IMR-90 (cell line): ENCODE measurements at regions not wholly inside any gene's neighbourhood (a gene's known extent, or its start where the extent isn't known, plus 50 kb on each side); places are given as distances from the start of the nearest gene placed in this dataset.

Experiments used
- ATAC-seq: fragments of 200-7000 bp; cut with Tn5 transposase; 2 replicates; pipeline ENCODE4 v1.9.1; 2020; ENCODE audit warnings: low read depth, mild to moderate bottlenecking, moderate library complexity
- BruUV-seq: library from RNA; stranded (reverse); fragments of 400-500 nt; replicated peaks from 2 replicates; lab custom pipeline; 2021; lab: Mats Ljungman, UMichigan
- CTCF ChIA-PET: fragments of 300-600 bp; formaldehyde crosslinking; extraction: SDS; loops from one replicate; lab custom pipeline; 2021; ENCODE audit warnings: antibody characterized with exemption; lab: Yijun Ruan, JAX
- POLR2A ChIA-PET: fragments of 300-600 bp; sonication (Branson Sonifier 250); formaldehyde crosslinking; loops from one replicate; lab custom pipeline; 2022; ENCODE audit warnings: antibody characterized with exemption; ENCODE audit not compliant: unreplicated experiment; lab: Charles Lee
- DNase-seq: peaks from one replicate; pipeline ENCODE4 v3.0.0; 2013
- H2AFZ ChIP-seq: replicated peaks from 2 replicates; pipeline ENCODE3; 2013; ENCODE audit warnings: low read length, mild to moderate bottlenecking; ENCODE audit not compliant: poor library complexity
- H2AK5ac ChIP-seq: 2 replicates; pipeline ENCODE4 v1.6.1; 2013; ENCODE audit warnings: low read depth, low read length, inconsistent platforms
- H2AK9ac ChIP-seq: replicated peaks from 2 replicates; pipeline ENCODE3; 2013; ENCODE audit warnings: mild to moderate bottlenecking, low read depth, low read length, moderate library complexity; ENCODE audit not compliant: poor library complexity
- H2BK120ac ChIP-seq: 2 replicates; pipeline ENCODE4 v1.6.1; 2013; ENCODE audit warnings: low read depth, low read length, inconsistent platforms
- H2BK15ac ChIP-seq: 3 replicates; pipeline ENCODE4 v1.6.1; 2013; ENCODE audit warnings: low read depth, low read length, inconsistent platforms
- H2BK20ac ChIP-seq: 2 replicates; pipeline ENCODE4 v1.6.1; 2013; ENCODE audit warnings: low read depth, mild to moderate bottlenecking, inconsistent platforms, low read length, moderate library complexity
- H2BK5ac ChIP-seq: 2 replicates; pipeline ENCODE4 v1.6.1; 2013; ENCODE audit warnings: mild to moderate bottlenecking, low read depth, low read length, inconsistent platforms; ENCODE audit not compliant: poor library complexity, severe bottlenecking
- H3K14ac ChIP-seq: replicated peaks from 2 replicates; pipeline ENCODE4 v1.6.1; 2013; ENCODE audit warnings: low read depth, low read length, inconsistent platforms
- H3K18ac ChIP-seq: 2 replicates; pipeline ENCODE4 v1.6.1; 2013; ENCODE audit warnings: low read depth, low read length, control low read depth
- H3K23ac ChIP-seq: 2 replicates; pipeline ENCODE4 v1.6.1; 2013; ENCODE audit warnings: low read depth, low read length, inconsistent platforms
- H3K27ac ChIP-seq: 2 replicates; pipeline ENCODE4 v1.5.1; 2013; ENCODE audit warnings: mild to moderate bottlenecking, control low read depth, low read length; ENCODE audit not compliant: insufficient read depth
- H3K27me3 ChIP-seq: 2 replicates; pipeline ENCODE4 v1.6.1; 2013; ENCODE audit warnings: low read length; ENCODE audit not compliant: control insufficient read depth, insufficient read depth
- H3K36me3 ChIP-seq: 2 replicates; pipeline ENCODE4 v1.6.1; 2013; ENCODE audit warnings: low read length, mixed read lengths; ENCODE audit not compliant: control insufficient read depth, insufficient read depth
- H3K4ac ChIP-seq: 2 replicates; pipeline ENCODE4 v1.6.1; 2013; ENCODE audit warnings: low read depth, low read length, inconsistent platforms
- H3K4me1 ChIP-seq: 2 replicates; pipeline ENCODE4 v1.6.1; 2013; ENCODE audit warnings: low read length, mixed read lengths; ENCODE audit not compliant: control insufficient read depth, insufficient read depth
- H3K4me2 ChIP-seq: 2 replicates; pipeline ENCODE4 v1.6.1; 2013; ENCODE audit warnings: low read depth, mild to moderate bottlenecking, control low read depth, low read length, moderate library complexity
- H3K4me3 ChIP-seq: 2 replicates; pipeline ENCODE4 v1.5.1; 2013; ENCODE audit warnings: low read depth, mild to moderate bottlenecking, control low read depth, low read length, moderate library complexity; ENCODE audit not compliant: insufficient read depth
- H3K56ac ChIP-seq: 2 replicates; pipeline ENCODE4 v1.6.1; 2013; ENCODE audit warnings: low read length, inconsistent platforms; ENCODE audit not compliant: insufficient read depth; ENCODE audit errors: extremely low read depth
- H3K79me1 ChIP-seq, 2 experiments: 2 replicates each; pipeline ENCODE4 v1.6.1; 2013; ENCODE audit warnings: low read length in 2 of 2, inconsistent platforms in 1 of 2, low read depth in 1 of 2
- H3K9ac ChIP-seq: 2 replicates; pipeline ENCODE4 v1.6.1; 2013; ENCODE audit warnings: low read depth, low read length, control low read depth
- H3K9me1 ChIP-seq: 2 replicates; pipeline ENCODE4 v1.6.1; 2013; ENCODE audit warnings: low read length, inconsistent platforms; ENCODE audit not compliant: insufficient read depth
- H3K9me3 ChIP-seq: 2 replicates; pipeline ENCODE4 v1.6.1; 2013; ENCODE audit warnings: low read length; ENCODE audit not compliant: control insufficient read depth, insufficient read depth
- H4K20me1 ChIP-seq: 2 replicates; pipeline ENCODE4 v1.6.1; 2013; ENCODE audit warnings: low read length, inconsistent platforms; ENCODE audit not compliant: insufficient read depth
- H4K5ac ChIP-seq: 2 replicates; pipeline ENCODE4 v1.6.1; 2013; ENCODE audit warnings: mild to moderate bottlenecking, low read depth, low read length, control low read depth
- H4K8ac ChIP-seq, 2 experiments: 2 replicates each; pipeline ENCODE4 v1.6.1; 2013; ENCODE audit warnings: low read depth in 2 of 2, low read length in 2 of 2, control low read depth in 1 of 2, inconsistent platforms in 1 of 2
- H4K91ac ChIP-seq: 2 replicates; pipeline ENCODE4 v1.6.1; 2013; ENCODE audit warnings: low read depth, low read length, inconsistent platforms; ENCODE audit not compliant: insufficient read depth
- BHLHE40 ChIP-seq: fragments of 150-350 bp; IDR thresholded peaks from 2 replicates; pipeline ENCODE4 v1.6.1; 2016; ENCODE audit warnings: mild to moderate bottlenecking, low read depth, low read length
- CEBPB ChIP-seq: IDR thresholded peaks from 2 replicates; pipeline ENCODE4 v1.6.1; 2012; ENCODE audit warnings: low read depth, low read length, improper control_type of control experiment
- CHD1 ChIP-seq: IDR thresholded peaks from 2 replicates; pipeline ENCODE4 v1.6.1; 2012; ENCODE audit warnings: low read depth, low read length, improper control_type of control experiment
- ELK1 ChIP-seq: fragments of 150-350 bp; IDR thresholded peaks from 2 replicates; pipeline ENCODE4 v1.6.1; 2016; ENCODE audit warnings: low read depth, mild to moderate bottlenecking, low read length, moderate library complexity, borderline replicate concordance
- FOS ChIP-seq: fragments of 150-350 bp; IDR thresholded peaks from 2 replicates; pipeline ENCODE4 v1.6.1; 2016; ENCODE audit warnings: low read depth, low read length
- MAFK ChIP-seq: IDR thresholded peaks from 2 replicates; pipeline ENCODE4 v1.6.1; 2012; ENCODE audit warnings: low read depth, low read length, improper control_type of control experiment
- MAZ ChIP-seq: IDR thresholded peaks from 2 replicates; pipeline ENCODE4 v1.6.1; 2012; ENCODE audit warnings: low read depth, mild to moderate bottlenecking, low read length, improper control_type of control experiment, moderate library complexity, borderline replicate concordance
- MXI1 ChIP-seq: IDR thresholded peaks from 2 replicates; pipeline ENCODE4 v1.6.1; 2012; ENCODE audit warnings: low read depth, mild to moderate bottlenecking, low read length, moderate library complexity, borderline replicate concordance
- NFE2L2 ChIP-seq: fragments of 150-350 bp; IDR thresholded peaks from 2 replicates; pipeline ENCODE4 v1.6.1; 2016; ENCODE audit warnings: low read depth, mild to moderate bottlenecking, low read length
- POLR2A ChIP-seq: IDR thresholded peaks from 2 replicates; pipeline ENCODE4 v1.6.1; 2012; ENCODE audit warnings: mild to moderate bottlenecking, low read depth, low read length
- RAD21 ChIP-seq: IDR thresholded peaks from 2 replicates; pipeline ENCODE4 v1.6.1; 2012; ENCODE audit warnings: low read length, improper control_type of control experiment
- RCOR1 ChIP-seq: IDR thresholded peaks from 2 replicates; pipeline ENCODE4 v1.6.1; 2012; ENCODE audit warnings: mild to moderate bottlenecking, low read length, improper control_type of control experiment; ENCODE audit not compliant: insufficient replicate concordance
- RFX5 ChIP-seq: IDR thresholded peaks from 2 replicates; pipeline ENCODE4 v1.8.0; 2012; ENCODE audit warnings: low read depth, mild to moderate bottlenecking, low read length, moderate library complexity
- SMC3 ChIP-seq: fragments of 150-350 bp; IDR thresholded peaks from 2 replicates; pipeline ENCODE4 v1.6.1; 2016; ENCODE audit warnings: low read depth, mild to moderate bottlenecking, antibody characterized with exemption, low read length, moderate library complexity
- WGBS, 2 experiments: methylation state at CpG; one replicate each; pipeline versions ENCODE4 v1.1.5 to v1.1.7; 2013; ENCODE audit warnings: missing lambda C conversion rate in 2 of 2; ENCODE audit not compliant: insufficient read length in 1 of 2; ENCODE audit errors: extremely low coverage in 2 of 2; 5-methylcytosine and 5-hydroxymethylcytosine counted together
- dilution Hi-C: fragments of 300-500 bp; cut with HindIII; formaldehyde crosslinking; loops from one replicate; pipeline ENCODE4 v1.14.3; 2018; ENCODE audit warnings: low sequenced_read_pairs; ENCODE audit not compliant: unreplicated experiment
- in situ Hi-C: fragments of 300-500 bp; cut with MboI; formaldehyde crosslinking; loops from 3 replicates; pipeline ENCODE4 v1.14.3; 2019; ENCODE audit warnings: low sequenced_read_pairs, inconsistent platforms, mixed read lengths
- intact Hi-C: fragments of 100-400 bp; cut with micrococcal nuclease; formaldehyde crosslinking; loops from 2 replicates; pipeline ENCODE4 v1.10.0; 2022
- TF ChIP-seq, protein P1 (sequence below): fragments of 150-350 bp; IDR thresholded peaks from 2 replicates; pipeline ENCODE4 v1.6.1; 2017; ENCODE audit warnings: mild to moderate bottlenecking, antibody characterized with exemption, low read length, low read depth
- TF ChIP-seq, protein P2 (sequence below): conservative IDR thresholded peaks from 2 replicates; pipeline ENCODE4 v1.5.1; 2012; ENCODE audit warnings: mild to moderate bottlenecking, low read depth, low read length, improper control_type of control experiment

- POLR2A ChIA-PET, result no interaction called here
- H2BK15ac ChIP-seq, result no peak overlapping the region
- no peaks in the 10 kb centered on the region for H4K20me1 ChIP-seq
- no peak overlapping the region for H2BK5ac ChIP-seq
- H2AFZ ChIP-seq, result no peak overlapping the region
- in situ Hi-C loops, result loop anchor here (5.0 to 25.0 kb wide), 2 partner anchors 517 to 667 kb away; no protein-coding TSS in a partner anchor
- peaks cover under 1% of the 10 kb centered on the region for H3K4me1 ChIP-seq
- no peak overlapping the region for H2AK9ac ChIP-seq
- ATAC-seq (no peak), DNase-seq (no peak)
- no peak overlapping the region for H3K23ac ChIP-seq
- no peaks in the 10 kb centered on the region for H3K27me3 ChIP-seq
- H2BK120ac ChIP-seq, result no peak overlapping the region
- intact Hi-C loops, result loop anchor here (5.0 kb wide), 2 partner anchors 197 to 438 kb away; no protein-coding TSS in a partner anchor
- no peak overlapping the region for H2BK20ac ChIP-seq
- no peak overlapping the region for H3K18ac ChIP-seq
- CTCF ChIA-PET, result interaction anchor here (0.6 kb wide), 1 partner anchor 206 kb away, joined by 3 read pairs; no protein-coding TSS in a partner anchor
- no peaks in the 10 kb centered on the region for H3K36me3 ChIP-seq
- no peak overlapping the region for H3K4me2 ChIP-seq
- H3K4ac ChIP-seq, result no peak overlapping the region
- no peak overlapping the region for H3K27ac ChIP-seq
- TF ChIP-seq POLR2A (no peak), MXI1 (no peak), MAFK (no peak), FOS (no peak), BHLHE40 (no peak), CEBPB (no peak), RCOR1 (no peak), SMC3 (no peak), RFX5 (no peak), NFE2L2 (no peak), RAD21 (no peak), CHD1 (no peak), MAZ (no peak), ELK1 (no peak)
- TF ChIP-seq, protein P1, sequence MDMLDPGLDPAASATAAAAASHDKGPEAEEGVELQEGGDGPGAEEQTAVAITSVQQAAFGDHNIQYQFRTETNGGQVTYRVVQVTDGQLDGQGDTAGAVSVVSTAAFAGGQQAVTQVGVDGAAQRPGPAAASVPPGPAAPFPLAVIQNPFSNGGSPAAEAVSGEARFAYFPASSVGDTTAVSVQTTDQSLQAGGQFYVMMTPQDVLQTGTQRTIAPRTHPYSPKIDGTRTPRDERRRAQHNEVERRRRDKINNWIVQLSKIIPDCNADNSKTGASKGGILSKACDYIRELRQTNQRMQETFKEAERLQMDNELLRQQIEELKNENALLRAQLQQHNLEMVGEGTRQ, result no peak
- TF ChIP-seq, protein P2, sequence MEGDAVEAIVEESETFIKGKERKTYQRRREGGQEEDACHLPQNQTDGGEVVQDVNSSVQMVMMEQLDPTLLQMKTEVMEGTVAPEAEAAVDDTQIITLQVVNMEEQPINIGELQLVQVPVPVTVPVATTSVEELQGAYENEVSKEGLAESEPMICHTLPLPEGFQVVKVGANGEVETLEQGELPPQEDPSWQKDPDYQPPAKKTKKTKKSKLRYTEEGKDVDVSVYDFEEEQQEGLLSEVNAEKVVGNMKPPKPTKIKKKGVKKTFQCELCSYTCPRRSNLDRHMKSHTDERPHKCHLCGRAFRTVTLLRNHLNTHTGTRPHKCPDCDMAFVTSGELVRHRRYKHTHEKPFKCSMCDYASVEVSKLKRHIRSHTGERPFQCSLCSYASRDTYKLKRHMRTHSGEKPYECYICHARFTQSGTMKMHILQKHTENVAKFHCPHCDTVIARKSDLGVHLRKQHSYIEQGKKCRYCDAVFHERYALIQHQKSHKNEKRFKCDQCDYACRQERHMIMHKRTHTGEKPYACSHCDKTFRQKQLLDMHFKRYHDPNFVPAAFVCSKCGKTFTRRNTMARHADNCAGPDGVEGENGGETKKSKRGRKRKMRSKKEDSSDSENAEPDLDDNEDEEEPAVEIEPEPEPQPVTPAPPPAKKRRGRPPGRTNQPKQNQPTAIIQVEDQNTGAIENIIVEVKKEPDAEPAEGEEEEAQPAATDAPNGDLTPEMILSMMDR, result no peak
- H3K56ac ChIP-seq, result no peak overlapping the region
- dilution Hi-C loops, result no loop called here
- no TSS peak for BruUV-seq
- H3K79me1 ChIP-seq, result no peaks in the 10 kb centered on the region
- no peak overlapping the region for H4K91ac ChIP-seq
- no peak overlapping the region for H4K5ac ChIP-seq
- no peak overlapping the region for H3K14ac ChIP-seq
- no peak overlapping the region for H2AK5ac ChIP-seq
- 100% methylated on average over 1 of the region's 3 CpGs; no CpG with 5 or more reads in 1 of the 2 experiments for WGBS, 2 experiments
- H3K9me3 ChIP-seq, result no peaks in the 10 kb centered on the region
- 0 out of 2 replicates have a peak, but pooled peaks cover 2% of the 10 kb centered on the region for H3K9me1 ChIP-seq
- H3K4me3 ChIP-seq, result no peak overlapping the region
- no peak overlapping the region for H3K9ac ChIP-seq
- H4K8ac ChIP-seq, result no peak overlapping the region
Observed at GRCh38 chr21:35404247-35404646, 355.1 kb upstream of the RUNX1 start.
